Osteoblast (primary cell): ENCODE measurements at regions not wholly inside any gene's neighbourhood (a gene's known extent, or its start where the extent isn't known, plus 50 kb on each side); places are given as distances from the start of the nearest gene placed in this dataset.

Experiments used
- DNase-seq: peaks from one replicate; pipeline ENCODE4 v3.0.0; 2011; ENCODE audit warnings: low spot score, mixed read lengths; ENCODE audit not compliant: insufficient read length; ENCODE audit errors: missing footprints
- H2AFZ ChIP-seq: 2 replicates; pipeline ENCODE4 v1.6.0; 2011; ENCODE audit warnings: mild to moderate bottlenecking, low read length
- H3K27ac ChIP-seq: 2 replicates; pipeline ENCODE4 v1.5.1; 2011; ENCODE audit warnings: mild to moderate bottlenecking, low read depth, low read length, moderate library complexity
- H3K27me3 ChIP-seq: 2 replicates; pipeline ENCODE4 v1.6.0; 2012; ENCODE audit warnings: mild to moderate bottlenecking, control low read depth, inconsistent platforms, low read length, moderate library complexity; ENCODE audit not compliant: insufficient read depth
- H3K36me3 ChIP-seq: 2 replicates; pipeline ENCODE4 v1.5.1; 2011; ENCODE audit warnings: mild to moderate bottlenecking, low read length, control low read depth, moderate library complexity; ENCODE audit not compliant: insufficient read depth
- H3K4me1 ChIP-seq: 2 replicates; pipeline ENCODE4 v1.5.1; 2011; ENCODE audit warnings: mild to moderate bottlenecking, low read length, control low read depth, moderate library complexity; ENCODE audit not compliant: insufficient read depth
- H3K4me2 ChIP-seq: 2 replicates; pipeline ENCODE4 v1.6.0; 2011; ENCODE audit warnings: mild to moderate bottlenecking, low read length; ENCODE audit not compliant: insufficient read depth
- H3K4me3 ChIP-seq: fragments of 200-600 bp; sonication (generic); 3 replicates; pipeline ENCODE4 v1.5.1; 2012; ENCODE audit warnings: mild to moderate bottlenecking, low read length, inconsistent platforms; ENCODE audit not compliant: insufficient read depth
- H3K79me2 ChIP-seq: 2 replicates; pipeline ENCODE4 v1.6.0; 2012; ENCODE audit warnings: mild to moderate bottlenecking, low read length, control low read depth, inconsistent platforms; ENCODE audit not compliant: insufficient read depth
- H3K9me3 ChIP-seq: 2 replicates; pipeline ENCODE4 v1.5.1; 2011; ENCODE audit warnings: low read depth, low read length, control low read depth
- H4K20me1 ChIP-seq: 2 replicates; pipeline ENCODE4 v1.6.0; 2012; ENCODE audit warnings: mild to moderate bottlenecking, low read length, control low read depth; ENCODE audit not compliant: insufficient read depth
- TF ChIP-seq, protein P1 (sequence below): IDR thresholded peaks from 2 replicates; pipeline ENCODE4 v1.5.1; 2011; ENCODE audit warnings: mild to moderate bottlenecking, low read depth, low read length, moderate library complexity; ENCODE audit errors: extremely low read depth

DNA sequence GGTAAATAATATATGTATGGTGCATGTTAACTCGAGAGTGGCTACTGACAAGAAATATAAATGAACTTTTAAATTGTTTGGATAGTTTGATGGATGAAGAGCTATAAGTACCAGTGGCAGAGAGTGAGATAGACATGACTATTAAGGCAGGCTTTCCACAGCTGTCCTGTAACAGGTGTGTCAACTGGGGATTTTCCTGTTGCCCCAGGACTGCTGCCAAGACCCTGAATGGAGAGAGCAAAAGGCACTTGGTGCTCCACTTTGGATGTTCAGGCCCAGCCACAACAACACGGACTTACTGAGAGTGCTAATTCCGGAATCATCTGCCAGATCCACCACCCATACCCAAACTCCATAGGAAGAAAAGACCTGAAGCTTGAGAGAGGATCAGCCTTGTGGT lies 215.1 kb downstream of the SEC61B start:
- H2AFZ ChIP-seq, result no peak overlapping the region
- H3K9me3 ChIP-seq, result no peaks in the 10 kb centered on the region
- no peaks in the 10 kb centered on the region for H4K20me1 ChIP-seq
- H3K4me2 ChIP-seq, result no peak overlapping the region
- no peaks in the 10 kb centered on the region for H3K27me3 ChIP-seq
- peaks cover 10% of the 10 kb centered on the region for H3K4me1 ChIP-seq
- no peak overlapping the region for H3K4me3 ChIP-seq
- TF ChIP-seq, protein P1, sequence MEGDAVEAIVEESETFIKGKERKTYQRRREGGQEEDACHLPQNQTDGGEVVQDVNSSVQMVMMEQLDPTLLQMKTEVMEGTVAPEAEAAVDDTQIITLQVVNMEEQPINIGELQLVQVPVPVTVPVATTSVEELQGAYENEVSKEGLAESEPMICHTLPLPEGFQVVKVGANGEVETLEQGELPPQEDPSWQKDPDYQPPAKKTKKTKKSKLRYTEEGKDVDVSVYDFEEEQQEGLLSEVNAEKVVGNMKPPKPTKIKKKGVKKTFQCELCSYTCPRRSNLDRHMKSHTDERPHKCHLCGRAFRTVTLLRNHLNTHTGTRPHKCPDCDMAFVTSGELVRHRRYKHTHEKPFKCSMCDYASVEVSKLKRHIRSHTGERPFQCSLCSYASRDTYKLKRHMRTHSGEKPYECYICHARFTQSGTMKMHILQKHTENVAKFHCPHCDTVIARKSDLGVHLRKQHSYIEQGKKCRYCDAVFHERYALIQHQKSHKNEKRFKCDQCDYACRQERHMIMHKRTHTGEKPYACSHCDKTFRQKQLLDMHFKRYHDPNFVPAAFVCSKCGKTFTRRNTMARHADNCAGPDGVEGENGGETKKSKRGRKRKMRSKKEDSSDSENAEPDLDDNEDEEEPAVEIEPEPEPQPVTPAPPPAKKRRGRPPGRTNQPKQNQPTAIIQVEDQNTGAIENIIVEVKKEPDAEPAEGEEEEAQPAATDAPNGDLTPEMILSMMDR, result no peak
- no peak overlapping the region for H3K27ac ChIP-seq
- H3K36me3 ChIP-seq, result no peaks in the 10 kb centered on the region
- no peaks in the 10 kb centered on the region for H3K79me2 ChIP-seq
- no peak for DNase-seq

DNA sequence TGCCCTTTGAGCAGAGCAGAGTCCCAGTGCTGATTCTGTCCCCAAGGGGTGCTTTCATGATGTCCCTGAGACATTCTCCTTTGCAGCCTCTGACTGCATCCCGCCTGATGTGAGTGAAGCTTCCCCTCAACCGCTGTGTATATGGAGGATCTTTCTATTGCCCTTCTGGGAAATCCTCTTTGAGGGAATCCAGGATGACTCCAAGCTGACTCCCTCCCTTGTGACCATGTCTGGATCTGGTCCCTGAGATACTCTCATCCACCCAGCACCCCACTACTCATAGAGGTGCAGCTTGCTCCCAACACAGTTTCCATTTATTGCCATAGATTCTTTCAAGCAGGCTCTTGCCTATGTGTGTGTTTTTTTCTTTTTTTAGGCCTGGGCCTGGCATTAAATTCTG lies 216.5 kb downstream of the SEC61B start:
- no peak overlapping the region for H3K27ac ChIP-seq
- H3K4me2 ChIP-seq, result no peak overlapping the region
- H3K27me3 ChIP-seq, result no peaks in the 10 kb centered on the region
- H3K4me3 ChIP-seq, result no peak overlapping the region
- no peak overlapping the region for H2AFZ ChIP-seq
- DNase-seq, result no peak
- TF ChIP-seq, protein P1, result no peak
- no peaks in the 10 kb centered on the region for H3K79me2 ChIP-seq
- H3K4me1 ChIP-seq, result peaks cover 7% of the 10 kb centered on the region
- no peaks in the 10 kb centered on the region for H3K36me3 ChIP-seq
- H3K9me3 ChIP-seq, result no peaks in the 10 kb centered on the region
- H4K20me1 ChIP-seq, result no peaks in the 10 kb centered on the region

DNA sequence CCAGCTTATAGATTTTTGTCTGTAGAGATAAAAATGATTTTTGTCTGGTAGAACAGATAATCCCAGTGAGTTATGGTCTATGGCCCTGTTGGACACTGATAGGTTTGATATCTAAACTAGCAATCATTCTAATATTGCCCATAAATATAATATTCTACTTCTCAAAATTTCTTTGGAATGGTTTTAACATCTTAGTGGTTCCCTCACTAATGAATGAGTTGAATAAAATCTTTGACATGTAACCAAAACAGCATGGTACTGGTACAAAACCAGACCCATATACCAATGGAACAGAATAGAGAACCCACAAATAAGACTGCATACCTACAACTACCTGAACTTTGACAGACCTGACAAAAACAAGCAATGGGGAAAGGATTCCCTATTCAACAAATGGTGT lies 219.7 kb downstream of the SEC61B start:
- Histone ChIP-seq H3K4me2 (no peak overlapping the region), H4K20me1 (no peaks in the 10 kb centered on the region), H3K27ac (no peak overlapping the region), H3K79me2 (no peaks in the 10 kb centered on the region), H3K4me3 (no peak overlapping the region), H3K9me3 (no peaks in the 10 kb centered on the region), H3K27me3 (no peaks in the 10 kb centered on the region), H3K36me3 (no peaks in the 10 kb centered on the region), H3K4me1 (peaks cover 19% of the 10 kb centered on the region), H2AFZ (no peak overlapping the region)
- no peak for DNase-seq
- TF ChIP-seq, protein P1, result no peak

DNA sequence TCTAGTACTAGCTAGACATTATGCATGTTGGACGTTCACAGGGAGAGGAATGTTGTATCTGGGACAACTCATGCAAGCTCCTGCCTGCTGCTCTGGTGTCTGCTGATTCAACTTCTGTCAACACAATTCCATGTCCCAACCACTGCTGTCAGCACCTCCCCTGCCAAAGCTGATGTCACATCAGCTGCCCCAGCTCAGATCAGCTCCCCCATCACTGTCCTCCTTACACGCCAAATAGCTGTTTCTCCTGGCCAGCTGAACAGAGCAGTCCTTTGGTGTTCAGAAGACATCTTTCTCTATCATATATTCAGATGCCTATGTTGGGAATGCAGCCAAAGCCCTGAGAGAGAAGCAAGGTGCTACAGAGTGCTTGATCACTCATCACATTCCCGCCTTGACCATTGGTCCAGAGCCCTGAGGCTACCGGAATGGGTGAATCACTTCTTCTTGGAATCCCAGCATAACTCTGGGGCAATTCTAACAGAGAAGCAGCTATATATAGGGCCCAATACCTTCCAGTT lies 223.3 kb downstream of the SEC61B start:
- H3K36me3 ChIP-seq, result no peaks in the 10 kb centered on the region
- H2AFZ ChIP-seq, result peak overlapping the region; percentile 39
- peak; percentile 62 for DNase-seq
- H3K27me3 ChIP-seq, result peaks cover 3% of the 10 kb centered on the region
- H3K9me3 ChIP-seq, result no peaks in the 10 kb centered on the region
- H4K20me1 ChIP-seq, result no peaks in the 10 kb centered on the region
- H3K4me3 ChIP-seq, result peak overlapping the region; percentile 4
- H3K79me2 ChIP-seq, result no peaks in the 10 kb centered on the region
- TF ChIP-seq, protein P1, result no peak
- H3K4me2 ChIP-seq, result peak overlapping the region; percentile 65
- peak overlapping the region; percentile 81 for H3K27ac ChIP-seq
- H3K4me1 ChIP-seq, result peaks cover 19% of the 10 kb centered on the region
